ENCODE measurements at regions not wholly inside any gene's neighbourhood (a gene's known extent, or its start where the extent isn't known, plus 50 kb on each side); places are given as distances from the start of the nearest gene placed in this dataset.
"Not testable (repeated sequence)": the region's sequence is repeated elsewhere in the genome, so short reads cannot be mapped to it uniquely, and the experiment has no call there.

DNA sequence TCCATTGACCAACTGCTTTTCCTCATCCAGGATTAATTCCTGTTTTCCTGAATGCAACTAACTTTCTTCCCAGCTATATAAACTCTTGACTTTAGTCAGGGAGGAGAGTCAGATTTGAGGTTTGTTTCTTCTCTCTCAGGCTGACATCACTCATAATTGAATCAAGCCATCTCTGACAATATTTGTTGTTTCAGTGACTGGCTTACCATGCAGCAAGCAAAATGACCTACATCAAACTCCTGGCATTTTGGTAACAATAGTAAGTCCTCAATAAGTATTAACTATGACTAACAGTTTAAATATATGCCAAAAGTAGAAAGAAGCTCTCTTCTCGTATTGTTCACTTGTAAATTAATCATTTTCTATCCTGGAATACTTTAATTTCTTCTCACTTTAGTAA, 625.7 kb upstream of the KCND2 start:
- DNase-seq: no peak

DNA sequence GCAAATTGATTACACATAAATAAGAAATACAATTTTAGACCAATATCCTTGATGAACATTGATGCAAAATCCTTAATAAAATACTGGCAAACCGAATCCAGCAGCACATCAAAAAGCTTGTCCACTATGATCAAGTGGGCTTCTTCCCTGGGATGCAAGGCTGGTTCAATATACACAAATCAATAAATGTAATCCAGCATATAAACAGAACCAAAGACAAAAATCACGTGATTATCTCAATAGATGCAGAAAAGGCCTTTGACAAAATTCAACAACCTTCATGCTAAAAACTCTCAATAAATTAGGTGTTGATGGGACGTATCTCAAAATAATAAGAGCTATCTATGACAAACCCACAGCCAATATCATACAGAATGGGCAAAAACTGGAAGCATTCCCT, 624.2 kb upstream of the KCND2 start:
- not testable (repeated sequence) for DNase-seq

- no peak for DNase-seq
Observed at GRCh38 chr7:119660080-119660479, 612.9 kb upstream of the KCND2 start.

DNA sequence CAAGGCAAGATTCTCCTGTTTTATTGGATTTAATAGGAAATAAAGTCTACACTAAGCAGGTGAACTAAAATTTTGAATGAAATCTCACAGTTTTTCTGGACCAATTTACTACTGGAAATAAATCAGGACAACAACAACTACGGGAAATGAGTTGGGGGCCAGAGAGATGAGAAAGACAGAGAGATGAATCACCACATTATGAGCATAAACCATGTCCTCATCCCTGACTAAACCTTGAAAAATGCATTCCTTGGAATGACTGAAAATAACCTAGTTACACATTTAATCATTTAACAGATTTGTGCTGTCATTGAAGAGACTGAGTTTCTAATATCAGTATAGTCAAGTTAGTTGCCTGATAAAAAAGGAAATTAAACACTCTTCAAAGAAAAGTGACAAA, 608.4 kb upstream of the KCND2 start:
- DNase-seq: no peak

GRCh38 chr7:119665796-119666195, 607.2 kb upstream of the KCND2 start:
- DNase-seq: no peak

DNA sequence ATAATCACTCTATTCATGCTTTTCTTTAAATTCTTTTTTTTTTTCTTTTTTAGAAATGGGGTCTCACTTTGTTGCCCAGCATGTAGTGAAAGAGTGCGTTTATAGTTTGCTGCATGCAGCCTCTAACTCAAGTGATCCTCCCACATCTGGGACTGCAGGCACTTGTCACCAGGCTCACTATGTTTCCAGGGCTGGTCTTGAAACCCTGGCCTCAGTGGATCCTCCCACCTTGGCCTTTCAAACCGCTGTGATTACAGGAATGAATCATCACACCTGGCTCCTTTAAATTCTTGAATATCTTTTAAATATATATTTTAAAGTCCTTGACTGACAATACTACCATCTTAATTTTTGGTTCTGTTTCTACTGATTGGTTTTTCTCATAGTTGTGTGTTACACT, 591.6 kb upstream of the KCND2 start:
- DNase-seq: no peak

- no peak for DNase-seq
Observed at GRCh38 chr7:119684763-119685162, 588.2 kb upstream of the KCND2 start.

GRCh38 chr7:119685906-119686305, 587.1 kb upstream of the KCND2 start:
- DNase-seq: no peak

GRCh38 chr7:119688831-119689230, 584.1 kb upstream of the KCND2 start:
- DNase-seq: no peak

DNA sequence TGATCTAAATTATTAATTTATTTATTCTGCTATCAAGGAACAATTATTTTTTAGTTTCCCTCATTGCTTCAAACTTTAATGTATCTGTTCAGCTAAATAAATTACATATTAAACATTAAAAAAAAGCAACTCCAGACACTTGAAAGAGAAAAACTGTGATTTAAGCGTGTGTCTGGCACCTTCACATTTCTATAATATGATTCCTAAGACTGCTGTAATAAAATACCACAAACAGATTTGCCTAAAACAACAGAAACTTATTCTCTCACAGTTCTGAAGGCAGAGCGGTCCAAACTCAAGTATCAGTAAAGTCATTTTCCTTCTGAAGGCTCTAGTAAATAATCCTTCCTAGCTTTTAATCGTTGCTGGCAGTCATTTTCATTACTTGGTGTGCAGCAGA, 580.4 kb upstream of the KCND2 start:
- DNase-seq: no peak

- DNase-seq: no peak
Observed at GRCh38 chr7:119694506-119694905, 578.5 kb upstream of the KCND2 start.

DNA sequence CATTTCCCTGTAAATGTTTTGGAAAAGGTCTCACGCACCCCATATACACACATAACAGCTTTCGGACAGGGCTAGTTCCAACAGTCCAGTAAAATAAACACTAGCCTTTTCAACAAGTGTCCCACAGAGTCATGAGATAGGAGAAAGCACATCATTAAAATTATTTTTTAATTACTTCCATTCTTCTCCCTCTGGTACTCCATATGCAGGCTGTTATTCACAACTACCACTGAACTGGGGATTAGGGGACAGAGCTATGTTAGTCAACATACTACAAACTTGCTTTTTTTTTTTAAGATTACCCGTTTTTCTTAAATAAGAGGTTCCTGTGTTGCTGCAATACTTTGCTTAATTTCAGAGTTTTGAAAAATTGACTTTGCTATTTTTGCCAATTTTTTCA, 576.6 kb upstream of the KCND2 start:
- no peak for DNase-seq

DNA sequence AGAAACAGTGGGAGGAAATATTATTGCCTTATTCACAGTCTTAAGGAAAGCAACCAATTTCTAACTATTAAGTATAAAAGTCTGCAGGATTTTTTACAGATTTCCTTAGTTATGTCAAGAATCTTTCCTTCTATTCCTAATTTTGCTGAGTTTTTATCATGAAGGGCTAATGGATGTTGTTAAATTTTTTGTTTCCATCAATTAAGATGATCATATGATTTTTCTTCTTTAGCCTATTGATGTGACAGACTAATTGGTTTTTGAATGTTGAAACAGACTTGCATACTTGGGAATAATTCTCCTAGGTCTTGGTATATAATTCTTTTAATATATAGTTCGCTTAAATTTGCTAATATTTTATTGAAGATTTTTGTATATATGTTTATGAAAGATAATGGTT, 569.1 kb upstream of the KCND2 start:
- no peak for DNase-seq

DNA sequence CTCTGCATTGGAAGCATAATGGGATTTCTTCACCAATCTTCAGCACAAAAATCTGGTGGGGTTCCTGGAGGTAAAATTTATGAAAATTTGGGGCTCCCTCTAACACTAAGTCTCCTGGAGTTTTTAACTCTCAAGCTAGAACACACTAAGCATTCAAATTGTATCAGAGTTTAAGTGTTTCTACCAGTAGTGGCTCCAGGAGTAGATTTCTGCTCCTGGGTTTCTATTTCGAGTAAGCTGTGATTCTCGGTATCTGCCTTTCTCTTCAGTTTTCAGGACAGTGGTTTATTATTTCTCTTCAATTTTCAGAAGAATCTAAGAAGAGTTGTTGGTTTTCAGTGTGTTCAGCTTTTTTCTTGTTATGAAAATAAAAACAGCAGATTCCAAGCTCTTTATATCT, 566.4 kb upstream of the KCND2 start:
- no peak for DNase-seq

DNA sequence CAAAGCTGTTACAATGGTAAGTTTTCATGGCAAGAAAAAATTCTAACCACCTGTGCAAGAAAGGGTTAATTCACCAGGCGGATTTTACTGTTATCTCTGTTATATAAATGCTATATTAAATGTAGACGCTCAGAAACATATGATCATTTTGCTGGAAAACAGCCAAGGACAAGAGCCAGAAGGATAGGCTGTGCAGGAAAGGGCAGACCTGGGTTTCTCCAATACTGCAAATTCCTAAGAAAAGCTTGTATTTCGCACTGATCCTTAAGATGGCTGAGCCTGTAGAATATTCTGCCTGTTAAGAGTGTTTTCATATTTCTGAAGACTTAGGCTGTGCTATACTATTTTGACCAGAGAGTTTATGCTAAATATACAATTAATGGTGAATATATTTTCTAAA, 564.1 kb upstream of the KCND2 start:
- no peak for DNase-seq

DNA sequence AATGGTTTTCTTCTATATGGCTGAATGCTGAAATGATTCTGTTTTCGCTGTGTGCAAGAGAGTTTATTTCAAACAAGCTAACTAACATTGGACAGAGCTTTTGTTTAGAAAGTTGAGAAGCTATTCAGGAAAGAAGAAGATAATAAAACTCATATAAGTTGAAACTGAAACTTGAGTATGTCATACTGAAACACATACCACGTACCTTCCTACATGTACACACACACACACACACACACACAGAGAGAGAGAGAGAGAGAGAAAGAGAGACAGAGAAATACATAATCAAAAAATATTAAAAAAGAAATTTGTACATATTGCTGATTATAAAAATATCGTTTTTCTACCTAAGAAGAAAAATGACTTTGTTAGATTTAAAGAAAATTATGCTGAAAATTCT, 561.9 kb upstream of the KCND2 start:
- DNase-seq: no peak

DNA sequence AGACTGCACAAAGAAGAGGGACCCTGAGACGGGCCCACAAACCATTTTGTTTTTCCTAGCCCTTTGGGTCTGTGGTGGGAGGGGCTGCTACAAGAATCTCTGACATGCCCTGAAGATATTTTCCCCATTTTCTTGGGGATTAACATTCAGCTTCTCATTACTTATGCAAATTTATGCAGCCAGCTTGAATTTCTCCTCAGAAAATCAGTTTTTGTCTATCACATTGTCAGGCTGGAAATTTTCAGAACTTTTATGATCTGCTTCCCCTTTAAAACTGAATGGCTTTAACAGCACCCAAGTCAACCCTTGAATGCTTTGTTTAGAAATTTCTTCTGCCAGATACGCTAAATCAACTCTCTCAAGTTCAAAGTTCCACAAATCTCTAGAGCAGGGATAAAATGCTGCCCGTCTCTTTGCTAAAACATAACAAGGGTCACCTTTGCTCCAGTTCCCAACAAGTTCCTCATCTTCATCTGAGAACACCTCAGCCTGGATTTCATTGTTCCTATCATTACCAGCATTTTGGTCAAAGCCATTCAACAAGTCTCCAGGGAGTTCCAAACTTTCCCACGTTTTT, 560.0 kb upstream of the KCND2 start:
- no peak for DNase-seq

- DNase-seq: no peak
Observed at GRCh38 chr7:119713606-119714005, 559.4 kb upstream of the KCND2 start.

GRCh38 chr7:119720541-119720940, 552.4 kb upstream of the KCND2 start:
- peak; percentile 68 for DNase-seq

DNA sequence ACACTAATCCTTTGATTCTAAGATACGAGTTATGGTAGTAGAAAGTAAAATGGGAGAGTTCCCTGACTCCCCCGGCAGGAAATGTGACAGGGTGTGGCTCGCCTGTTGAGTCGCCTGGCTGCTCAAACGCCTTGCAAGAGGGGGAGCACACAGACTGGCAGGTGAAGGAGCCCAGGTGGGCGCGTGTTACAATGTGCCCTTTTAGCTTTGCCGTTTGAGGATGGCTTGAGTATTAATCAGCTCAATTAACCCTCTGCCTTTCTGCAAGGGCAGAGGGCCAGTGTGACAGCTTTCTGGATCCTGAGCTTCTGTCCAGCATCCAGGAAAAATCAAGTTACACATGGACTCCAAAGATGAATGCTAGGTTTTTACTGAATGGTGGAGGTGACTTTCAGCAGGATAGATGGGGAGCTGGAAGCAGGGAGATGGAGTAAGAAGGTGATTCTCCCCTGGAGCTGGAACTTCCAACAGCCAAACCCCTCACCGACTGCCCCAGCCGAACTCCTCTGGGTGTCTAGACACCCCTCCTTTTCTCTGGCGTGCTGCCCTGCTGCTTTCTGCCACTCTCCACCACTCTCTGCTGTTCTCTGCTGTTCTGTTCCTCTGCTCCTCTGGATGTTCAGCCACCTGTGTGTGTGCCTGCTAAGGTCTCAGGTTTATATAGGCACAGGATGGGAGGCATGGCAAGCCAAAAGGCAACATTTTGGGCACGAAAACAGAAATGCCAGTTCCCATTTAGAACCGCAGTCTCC, 548.8 kb upstream of the KCND2 start:
- DNase-seq: no peak

DNA sequence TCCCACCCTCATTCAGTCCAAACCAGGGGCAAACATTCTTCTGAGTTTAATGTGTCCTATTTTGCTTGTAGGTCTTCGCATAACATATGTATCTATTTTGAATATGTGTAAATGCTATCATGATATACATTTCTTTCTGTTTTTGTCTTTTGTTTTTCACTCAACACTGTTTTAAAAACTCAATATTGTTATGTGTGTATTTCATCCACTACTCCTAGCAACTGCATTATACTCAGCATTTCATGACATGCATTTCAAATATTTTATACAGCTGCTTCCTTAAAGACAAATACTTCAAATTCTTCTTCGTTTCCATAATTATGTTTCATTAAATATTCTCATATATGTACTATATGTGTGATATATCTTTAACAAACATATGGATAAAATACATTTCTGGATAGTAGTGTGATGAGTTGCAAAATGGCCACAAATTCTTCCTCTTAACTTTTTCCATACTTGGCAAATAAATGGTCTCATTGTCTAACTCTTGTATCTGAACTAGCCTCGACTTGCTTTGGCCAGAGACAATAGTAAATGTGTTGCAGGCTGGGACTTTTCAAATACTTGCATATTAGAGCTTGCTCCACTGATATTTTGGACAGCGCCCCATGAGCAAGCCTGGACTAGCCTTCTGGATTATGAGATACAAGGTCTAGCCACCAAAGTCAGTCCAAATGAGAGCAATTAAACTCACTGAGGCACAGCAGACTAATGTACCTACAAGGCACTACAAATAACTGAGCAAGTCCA, 539.7 kb upstream of the KCND2 start:
- DNase-seq: peak; percentile 46

- DNase-seq: no peak
Observed at GRCh38 chr7:119737390-119737789, 535.6 kb upstream of the KCND2 start.

DNA sequence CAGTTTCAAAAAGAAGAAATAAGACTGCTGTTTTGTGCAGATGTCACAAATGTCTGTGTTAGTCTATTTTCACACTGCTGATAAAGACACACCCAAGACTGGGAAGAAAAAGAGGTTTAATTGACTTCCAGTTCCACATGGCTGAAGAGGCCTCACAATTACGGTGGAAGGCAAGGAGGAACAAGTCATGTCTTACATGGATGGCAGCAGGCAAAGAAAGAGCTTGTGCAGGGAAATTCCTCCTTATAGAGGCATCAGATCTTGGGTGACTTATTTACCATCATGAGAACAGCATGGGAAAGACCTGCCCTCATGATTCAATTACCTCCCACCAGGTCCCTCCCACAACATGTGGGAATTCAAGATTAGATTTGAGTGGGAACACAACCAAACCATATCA, 527.7 kb upstream of the KCND2 start:
- DNase-seq: not testable (repeated sequence)

DNA sequence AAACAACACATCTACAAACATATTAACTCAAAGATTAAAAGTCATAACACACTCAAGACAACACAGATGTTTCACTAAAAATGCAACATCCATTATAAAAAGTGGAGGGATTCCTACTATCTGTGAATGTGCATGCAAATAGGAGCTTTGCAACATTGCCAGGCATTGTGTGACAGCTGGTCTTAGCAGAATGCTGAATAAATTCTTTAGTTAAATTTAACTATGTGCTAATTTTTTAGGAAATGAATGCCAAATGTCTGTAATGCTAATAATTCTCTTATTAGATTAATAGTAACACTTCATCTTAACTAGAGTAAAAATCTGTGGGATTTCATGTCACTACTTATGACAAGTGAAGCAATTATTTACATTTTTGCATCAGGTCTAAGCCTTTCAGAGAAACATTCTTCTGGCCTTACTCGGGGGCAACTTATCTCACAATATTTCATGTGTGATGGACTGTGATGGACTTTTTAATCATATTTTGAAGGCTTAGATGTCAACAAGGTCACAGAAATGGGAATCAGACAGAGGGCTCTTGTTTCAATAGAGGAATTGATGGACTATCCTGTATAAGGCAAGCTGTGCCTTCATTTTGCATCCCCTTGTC, 524.6 kb upstream of the KCND2 start:
- no peak for DNase-seq
